ENCODE measurements at regions not wholly inside any gene's neighbourhood (a gene's known extent, or its start where the extent isn't known, plus 50 kb on each side); places are given as distances from the start of the nearest gene placed in this dataset.

DNA sequence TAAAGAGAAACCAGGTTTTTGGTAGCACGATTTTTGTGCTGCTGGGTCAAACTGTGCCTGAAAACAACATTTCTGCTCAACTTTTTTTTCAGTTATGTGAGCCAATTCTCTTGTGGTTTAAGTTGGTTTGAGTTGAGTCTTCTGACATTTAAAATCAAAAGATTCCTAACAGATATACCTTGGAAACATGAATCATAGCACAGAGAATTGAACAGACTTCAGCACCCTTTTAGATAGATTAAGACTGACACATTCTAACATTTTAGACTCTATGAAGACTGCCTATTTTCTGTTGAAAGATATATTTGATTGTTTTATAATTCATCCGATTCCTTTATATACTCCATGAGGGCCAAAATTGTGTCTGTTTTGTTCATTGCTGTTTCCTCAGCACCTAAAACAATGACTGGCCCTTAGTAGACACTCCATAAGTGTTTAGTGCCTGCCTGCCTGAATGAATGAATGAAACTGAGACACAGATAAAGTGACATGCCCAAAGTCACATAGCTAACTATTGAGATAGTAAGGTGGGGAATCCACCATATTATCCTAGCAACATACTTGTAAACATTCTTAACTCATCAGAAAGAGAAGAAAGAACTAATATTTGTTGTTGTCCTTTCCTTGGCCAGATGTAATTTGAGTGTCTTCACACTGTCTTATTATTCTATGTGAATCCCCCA lies 624.0 kb downstream of the MID1IP1 start:
- TF ChIP-seq, protein P1, sequence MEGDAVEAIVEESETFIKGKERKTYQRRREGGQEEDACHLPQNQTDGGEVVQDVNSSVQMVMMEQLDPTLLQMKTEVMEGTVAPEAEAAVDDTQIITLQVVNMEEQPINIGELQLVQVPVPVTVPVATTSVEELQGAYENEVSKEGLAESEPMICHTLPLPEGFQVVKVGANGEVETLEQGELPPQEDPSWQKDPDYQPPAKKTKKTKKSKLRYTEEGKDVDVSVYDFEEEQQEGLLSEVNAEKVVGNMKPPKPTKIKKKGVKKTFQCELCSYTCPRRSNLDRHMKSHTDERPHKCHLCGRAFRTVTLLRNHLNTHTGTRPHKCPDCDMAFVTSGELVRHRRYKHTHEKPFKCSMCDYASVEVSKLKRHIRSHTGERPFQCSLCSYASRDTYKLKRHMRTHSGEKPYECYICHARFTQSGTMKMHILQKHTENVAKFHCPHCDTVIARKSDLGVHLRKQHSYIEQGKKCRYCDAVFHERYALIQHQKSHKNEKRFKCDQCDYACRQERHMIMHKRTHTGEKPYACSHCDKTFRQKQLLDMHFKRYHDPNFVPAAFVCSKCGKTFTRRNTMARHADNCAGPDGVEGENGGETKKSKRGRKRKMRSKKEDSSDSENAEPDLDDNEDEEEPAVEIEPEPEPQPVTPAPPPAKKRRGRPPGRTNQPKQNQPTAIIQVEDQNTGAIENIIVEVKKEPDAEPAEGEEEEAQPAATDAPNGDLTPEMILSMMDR (IDR thresholded peaks at IDR 0.05; ENCODE audit: insufficient read depth, low read length, poor library complexity, severe bottlenecking): no peak
- no peak for TF ChIP-seq EZH2phosphoT487 (conservative IDR thresholded peaks at IDR 0.05; ENCODE audit: low read length)
